ENCODE measurements at regions not wholly inside any gene's neighbourhood (a gene's known extent, or its start where the extent isn't known, plus 50 kb on each side); places are given as distances from the start of the nearest gene placed in this dataset.

DNA sequence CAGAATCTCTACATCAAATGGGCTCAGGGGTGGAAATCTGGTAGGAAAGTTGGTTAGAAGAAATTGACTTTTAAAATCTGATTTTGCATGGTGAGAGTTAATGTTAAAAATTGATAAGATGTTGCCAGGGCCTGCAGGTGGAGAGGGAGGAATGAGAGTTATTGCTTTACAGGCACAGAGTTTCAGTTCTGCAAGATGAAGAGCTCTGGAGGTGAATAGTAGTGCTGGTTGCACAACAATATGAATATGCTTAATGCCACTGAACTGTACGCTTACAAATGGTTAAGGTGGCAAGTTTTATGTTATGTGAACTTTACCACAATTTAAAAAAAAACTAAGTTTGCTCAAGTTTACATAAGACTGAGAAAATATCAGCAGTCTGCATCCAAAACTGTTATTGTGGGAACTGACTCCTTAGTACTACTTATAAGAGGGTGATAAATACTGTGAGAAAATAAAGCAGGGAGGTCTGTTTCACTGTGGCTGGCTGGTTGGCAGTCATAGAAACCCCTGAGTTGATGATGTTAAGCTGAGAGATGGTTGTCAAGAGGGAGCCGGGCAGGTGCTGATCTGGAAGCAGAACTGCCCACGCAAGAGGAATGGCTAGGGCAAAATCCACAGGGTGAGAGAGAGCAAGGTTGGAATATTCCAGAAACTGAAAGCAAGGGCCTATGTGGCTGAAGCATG, 144.9 kb downstream of the EDEM1 start (continued):
- TF ChIP-seq RARB (CRISPR knock-in tag; IDR thresholded peaks at IDR 0.05) (no peak), ARNTL (CRISPR knock-in tag; IDR thresholded peaks at IDR 0.05; ENCODE audit: borderline replicate concordance, low read depth) (no peak), TCF4 (CRISPR knock-in tag; IDR thresholded peaks at IDR 0.05; ENCODE audit: borderline replicate concordance) (no peak), SNAI2 (CRISPR knock-in tag; IDR thresholded peaks at IDR 0.05) (no peak)
- TF ChIP-seq, protein P1, sequence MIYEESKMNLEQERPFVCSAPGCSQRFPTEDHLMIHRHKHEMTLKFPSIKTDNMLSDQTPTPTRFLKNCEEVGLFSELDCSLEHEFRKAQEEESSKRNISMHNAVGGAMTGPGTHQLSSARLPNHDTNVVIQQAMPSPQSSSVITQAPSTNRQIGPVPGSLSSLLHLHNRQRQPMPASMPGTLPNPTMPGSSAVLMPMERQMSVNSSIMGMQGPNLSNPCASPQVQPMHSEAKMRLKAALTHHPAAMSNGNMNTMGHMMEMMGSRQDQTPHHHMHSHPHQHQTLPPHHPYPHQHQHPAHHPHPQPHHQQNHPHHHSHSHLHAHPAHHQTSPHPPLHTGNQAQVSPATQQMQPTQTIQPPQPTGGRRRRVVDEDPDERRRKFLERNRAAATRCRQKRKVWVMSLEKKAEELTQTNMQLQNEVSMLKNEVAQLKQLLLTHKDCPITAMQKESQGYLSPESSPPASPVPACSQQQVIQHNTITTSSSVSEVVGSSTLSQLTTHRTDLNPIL (CRISPR knock-in tag; IDR thresholded peaks at IDR 0.05; ENCODE audit: low read depth): no peak

DNA sequence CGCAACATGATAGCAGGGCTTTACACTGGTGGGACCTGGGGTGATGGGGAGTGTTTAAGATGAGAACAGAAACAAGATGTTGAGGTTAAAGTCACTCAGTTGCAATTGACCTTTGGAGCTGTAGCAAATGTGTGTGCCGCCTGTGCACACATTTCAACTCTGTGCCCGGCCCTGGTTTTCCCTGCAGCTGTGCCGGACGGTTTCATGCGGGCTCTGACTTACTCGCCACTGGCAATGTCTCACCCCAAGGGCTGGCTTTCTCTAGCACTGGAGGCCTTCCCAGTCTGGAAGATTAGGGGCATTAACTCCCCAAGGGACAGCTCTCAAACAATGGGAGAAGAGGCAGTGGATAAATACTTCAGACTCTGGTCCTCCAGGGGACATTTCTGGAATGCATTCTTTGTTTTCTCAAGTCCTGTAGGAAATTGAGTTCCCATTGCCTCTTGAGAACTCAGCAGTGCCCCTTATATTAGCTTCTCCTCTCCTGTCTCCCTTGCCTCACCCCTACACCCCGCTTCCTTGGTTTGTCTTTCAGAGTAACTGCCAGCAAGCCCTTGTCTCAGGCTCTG, 152.5 kb downstream of the EDEM1 start:
- no peak for ATAC-seq
- TF ChIP-seq ESRRG (CRISPR knock-in tag; IDR thresholded peaks at IDR 0.05) (no peak), GLIS3 (CRISPR knock-in tag; IDR thresholded peaks at IDR 0.05) (no peak)

DNA sequence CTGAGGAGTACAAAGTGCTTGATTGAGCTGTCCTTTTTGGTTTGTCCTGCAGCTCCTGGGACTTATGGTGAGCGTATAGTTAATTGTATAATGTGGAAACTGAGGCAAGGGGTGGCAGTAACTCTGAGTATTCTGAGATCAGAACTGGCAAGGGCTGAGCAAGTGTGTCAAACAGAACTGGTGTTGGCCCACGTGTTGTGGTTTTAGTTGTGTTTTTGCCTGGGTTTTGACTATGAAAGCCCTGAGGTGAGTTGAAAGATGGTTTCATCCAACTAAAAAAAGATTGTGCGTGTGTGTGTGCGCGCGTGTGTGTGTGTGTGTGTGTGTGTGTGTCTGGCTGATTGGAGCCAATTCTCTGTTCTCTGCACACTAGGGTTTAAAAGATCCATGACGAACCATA, 154.1 kb downstream of the EDEM1 start:
- ATAC-seq: no peak
- TF ChIP-seq ZC3H10 (CRISPR knock-in tag; IDR thresholded peaks at IDR 0.05) (no peak), TCF4 (CRISPR knock-in tag; IDR thresholded peaks at IDR 0.05; ENCODE audit: borderline replicate concordance) (no peak), ZNF70 (CRISPR knock-in tag; IDR thresholded peaks at IDR 0.05) (no peak), POU6F1 (CRISPR knock-in tag; IDR thresholded peaks at IDR 0.05; ENCODE audit: borderline replicate concordance, low read depth) (no peak), CSDC2 (CRISPR knock-in tag; IDR thresholded peaks at IDR 0.05) (no peak), GLIS3 (CRISPR knock-in tag; IDR thresholded peaks at IDR 0.05) (no peak), PPARA (CRISPR knock-in tag; IDR thresholded peaks at IDR 0.05; ENCODE audit: borderline replicate concordance) (no peak), OSR1 (CRISPR knock-in tag; IDR thresholded peaks at IDR 0.05) (no peak), ISL1 (CRISPR knock-in tag; IDR thresholded peaks at IDR 0.05) (no peak)
- TF ChIP-seq, protein P2, sequence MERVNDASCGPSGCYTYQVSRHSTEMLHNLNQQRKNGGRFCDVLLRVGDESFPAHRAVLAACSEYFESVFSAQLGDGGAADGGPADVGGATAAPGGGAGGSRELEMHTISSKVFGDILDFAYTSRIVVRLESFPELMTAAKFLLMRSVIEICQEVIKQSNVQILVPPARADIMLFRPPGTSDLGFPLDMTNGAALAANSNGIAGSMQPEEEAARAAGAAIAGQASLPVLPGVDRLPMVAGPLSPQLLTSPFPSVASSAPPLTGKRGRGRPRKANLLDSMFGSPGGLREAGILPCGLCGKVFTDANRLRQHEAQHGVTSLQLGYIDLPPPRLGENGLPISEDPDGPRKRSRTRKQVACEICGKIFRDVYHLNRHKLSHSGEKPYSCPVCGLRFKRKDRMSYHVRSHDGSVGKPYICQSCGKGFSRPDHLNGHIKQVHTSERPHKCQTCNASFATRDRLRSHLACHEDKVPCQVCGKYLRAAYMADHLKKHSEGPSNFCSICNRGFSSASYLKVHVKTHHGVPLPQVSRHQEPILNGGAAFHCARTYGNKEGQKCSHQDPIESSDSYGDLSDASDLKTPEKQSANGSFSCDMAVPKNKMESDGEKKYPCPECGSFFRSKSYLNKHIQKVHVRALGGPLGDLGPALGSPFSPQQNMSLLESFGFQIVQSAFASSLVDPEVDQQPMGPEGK (CRISPR knock-in tag; IDR thresholded peaks at IDR 0.05; ENCODE audit: borderline replicate concordance): no peak
- TF ChIP-seq, protein P3, sequence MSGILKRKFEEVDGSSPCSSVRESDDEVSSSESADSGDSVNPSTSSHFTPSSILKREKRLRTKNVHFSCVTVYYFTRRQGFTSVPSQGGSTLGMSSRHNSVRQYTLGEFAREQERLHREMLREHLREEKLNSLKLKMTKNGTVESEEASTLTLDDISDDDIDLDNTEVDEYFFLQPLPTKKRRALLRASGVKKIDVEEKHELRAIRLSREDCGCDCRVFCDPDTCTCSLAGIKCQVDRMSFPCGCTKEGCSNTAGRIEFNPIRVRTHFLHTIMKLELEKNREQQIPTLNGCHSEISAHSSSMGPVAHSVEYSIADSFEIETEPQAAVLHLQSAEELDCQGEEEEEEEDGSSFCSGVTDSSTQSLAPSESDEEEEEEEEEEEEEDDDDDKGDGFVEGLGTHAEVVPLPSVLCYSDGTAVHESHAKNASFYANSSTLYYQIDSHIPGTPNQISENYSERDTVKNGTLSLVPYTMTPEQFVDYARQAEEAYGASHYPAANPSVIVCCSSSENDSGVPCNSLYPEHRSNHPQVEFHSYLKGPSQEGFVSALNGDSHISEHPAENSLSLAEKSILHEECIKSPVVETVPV (CRISPR knock-in tag; IDR thresholded peaks at IDR 0.05): no peak

DNA sequence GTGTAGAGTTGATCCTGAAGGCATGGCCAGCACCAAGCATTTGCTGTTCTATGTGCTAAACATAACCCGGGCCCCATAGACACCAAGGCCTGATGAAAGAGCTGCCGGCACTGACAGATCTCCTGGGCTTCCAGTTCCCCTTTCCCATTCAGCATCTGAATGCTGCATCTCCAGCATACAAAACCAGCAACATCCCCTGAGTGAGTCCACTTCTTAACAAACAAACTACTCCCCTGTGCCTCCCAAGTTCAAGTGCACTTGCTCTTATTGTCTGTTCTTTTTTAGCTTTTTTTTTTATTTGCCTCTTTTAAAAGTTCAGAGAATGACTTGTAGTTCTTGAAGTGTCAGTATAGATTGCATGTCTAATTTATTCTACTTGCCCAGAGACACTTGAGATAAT, 156.0 kb downstream of the EDEM1 start:
- no peak for ATAC-seq
- TF ChIP-seq ZC3H10 (CRISPR knock-in tag; IDR thresholded peaks at IDR 0.05): no peak
- TF ChIP-seq, protein P1 (CRISPR knock-in tag; IDR thresholded peaks at IDR 0.05; ENCODE audit: low read depth): no peak
- TF ChIP-seq SNAI2 (CRISPR knock-in tag; IDR thresholded peaks at IDR 0.05): no peak
- no peak for TF ChIP-seq ZNF70 (CRISPR knock-in tag; IDR thresholded peaks at IDR 0.05)
- TF ChIP-seq, protein P3 (CRISPR knock-in tag; IDR thresholded peaks at IDR 0.05): no peak
- no peak for TF ChIP-seq TOX (CRISPR knock-in tag; IDR thresholded peaks at IDR 0.05; ENCODE audit: borderline replicate concordance)
- no peak for TF ChIP-seq ESRRG (CRISPR knock-in tag; IDR thresholded peaks at IDR 0.05)
- no peak for TF ChIP-seq RARB (CRISPR knock-in tag; IDR thresholded peaks at IDR 0.05)
- TF ChIP-seq CSDC2 (CRISPR knock-in tag; IDR thresholded peaks at IDR 0.05): no peak
- TF ChIP-seq ARNTL (CRISPR knock-in tag; IDR thresholded peaks at IDR 0.05; ENCODE audit: borderline replicate concordance, low read depth): no peak
- TF ChIP-seq ZNF8 (CRISPR knock-in tag; IDR thresholded peaks at IDR 0.05): no peak
- no peak for TF ChIP-seq ZNF565 (CRISPR knock-in tag; conservative IDR thresholded peaks at IDR 0.05; ENCODE audit: low read depth)
- TF ChIP-seq, protein P2 (CRISPR knock-in tag; IDR thresholded peaks at IDR 0.05; ENCODE audit: borderline replicate concordance): no peak
- TF ChIP-seq BACH2 (CRISPR knock-in tag; IDR thresholded peaks at IDR 0.05; ENCODE audit: borderline replicate concordance): no peak
